SHP77 (cell line): ENCODE measurements at regions not wholly inside any gene's neighbourhood (a gene's known extent, or its start where the extent isn't known, plus 50 kb on each side); places are given as distances from the start of the nearest gene placed in this dataset.

Source experiments
- DNase-seq, 2 experiments: peaks; one replicate each; lab custom pipeline; 2025; lab: John Stamatoyannopoulos, UW

DNA sequence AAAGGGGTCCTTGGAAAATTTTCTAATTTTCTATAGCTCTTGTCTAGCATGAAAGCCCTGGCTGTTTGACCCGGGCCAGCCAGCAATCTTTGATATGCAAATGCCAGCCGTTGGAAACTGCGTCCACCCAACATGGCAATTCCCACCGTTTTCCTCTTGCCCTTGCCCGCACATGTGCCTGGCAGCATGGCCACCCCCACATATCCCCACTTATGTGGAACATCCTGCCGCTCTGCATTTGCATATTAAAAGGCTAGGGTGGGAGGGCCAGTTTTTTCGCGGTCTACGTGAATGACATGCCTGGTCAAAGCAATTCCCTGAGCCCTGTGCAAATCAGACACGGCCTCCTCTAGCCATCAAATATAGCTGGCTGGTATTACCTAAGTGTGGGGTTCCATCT, 110.3 kb upstream of the TDRD3 start:
- no peak for DNase-seq

GRCh38 chr13:60288569-60288968, 108.5 kb upstream of the TDRD3 start:
- no peak for DNase-seq

- DNase-seq: no peak
Measured at GRCh38 chr13:60303166-60303565, 93.9 kb upstream of the TDRD3 start.

DNA sequence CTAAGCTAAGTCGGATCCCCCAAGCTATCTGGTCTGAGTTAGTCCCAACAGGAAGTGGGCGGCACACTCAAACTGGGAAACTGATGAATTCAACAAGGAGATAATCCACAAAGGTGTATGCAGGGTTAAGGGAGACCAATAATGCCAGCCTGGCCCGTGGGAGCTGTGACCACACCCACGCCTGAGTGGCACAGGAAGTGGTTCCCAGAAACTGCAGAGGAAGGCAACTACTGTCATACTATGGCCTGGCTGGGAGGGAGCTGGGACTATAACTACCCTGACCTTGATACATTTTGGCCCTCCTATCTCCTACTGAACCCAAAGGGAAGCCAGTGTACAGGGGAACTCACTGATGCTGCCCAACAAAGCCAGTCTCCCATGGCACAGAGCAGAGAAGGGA, 85.5 kb upstream of the TDRD3 start:
- DNase-seq: no peak

GRCh38 chr13:60312851-60313505, 84.0 kb upstream of the TDRD3 start:
- DNase-seq: no peak

DNA sequence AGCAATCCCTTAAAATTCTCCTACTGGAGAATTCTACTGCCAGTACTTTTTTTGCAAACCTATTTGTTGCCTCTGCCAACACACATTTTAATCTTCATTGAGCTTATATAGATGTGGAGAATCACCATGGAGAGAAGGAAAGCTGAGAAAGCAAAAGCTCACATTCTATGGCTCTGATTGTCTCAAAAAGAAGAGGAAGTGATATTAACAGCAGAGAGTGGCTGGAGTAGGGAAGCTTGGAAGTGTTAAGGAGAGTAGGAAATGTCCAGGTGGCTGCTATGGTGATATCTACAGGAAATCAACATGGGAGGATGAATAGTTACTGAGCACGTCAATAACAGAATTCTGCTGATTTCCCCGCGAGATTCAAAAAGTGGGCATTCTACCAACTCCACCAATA, 78.8 kb upstream of the TDRD3 start:
- no peak for DNase-seq

DNA sequence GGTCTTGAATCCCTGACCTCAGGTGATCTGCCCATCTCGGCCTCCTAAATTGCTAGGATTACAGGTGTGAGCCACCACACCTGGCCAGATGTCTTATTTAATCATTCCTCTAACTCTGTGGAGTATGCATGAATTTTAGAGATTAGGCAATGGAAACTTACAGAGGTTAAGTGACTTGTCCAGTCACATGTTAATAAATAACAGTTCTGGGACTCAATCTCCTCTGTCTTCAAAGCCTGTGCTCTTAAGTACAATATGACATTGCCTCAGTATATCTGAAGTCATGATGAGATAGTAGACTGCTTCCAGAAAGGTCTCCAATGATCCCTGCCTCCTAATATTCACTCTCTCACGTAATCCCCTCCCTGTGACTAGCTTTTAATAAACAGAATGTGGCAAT, 72.9 kb upstream of the TDRD3 start:
- DNase-seq: no peak

DNA sequence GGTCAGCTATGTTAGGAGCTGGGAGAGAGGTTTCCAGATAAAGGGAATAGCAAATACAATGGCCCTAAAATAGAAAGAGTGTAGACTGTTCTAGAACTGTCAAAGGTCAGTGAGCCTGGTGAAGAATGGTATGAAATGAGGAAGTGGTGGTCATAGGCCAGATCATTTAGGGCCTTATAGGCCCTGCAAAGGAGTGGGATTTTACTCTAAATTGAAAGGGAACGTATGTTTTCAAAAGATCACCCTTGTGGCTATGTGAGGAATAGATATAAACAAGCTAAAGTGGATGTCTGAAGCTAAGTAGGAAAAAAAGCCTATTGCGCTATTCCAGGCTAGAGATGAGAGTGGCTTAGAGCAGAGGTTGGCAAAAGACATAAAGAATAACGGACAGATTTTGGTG, 70.7 kb upstream of the TDRD3 start:
- no peak for DNase-seq

- DNase-seq: no peak
Measured at GRCh38 chr13:60327511-60327910, 69.5 kb upstream of the TDRD3 start.

GRCh38 chr13:60328073-60328472, 68.9 kb upstream of the TDRD3 start:
- no peak for DNase-seq

GRCh38 chr13:60329221-60329923, 67.6 kb upstream of the TDRD3 start:
- DNase-seq: peak; percentile 14 to 56

GRCh38 chr13:60331249-60332012, 65.6 kb upstream of the TDRD3 start:
- no peak for DNase-seq

DNA sequence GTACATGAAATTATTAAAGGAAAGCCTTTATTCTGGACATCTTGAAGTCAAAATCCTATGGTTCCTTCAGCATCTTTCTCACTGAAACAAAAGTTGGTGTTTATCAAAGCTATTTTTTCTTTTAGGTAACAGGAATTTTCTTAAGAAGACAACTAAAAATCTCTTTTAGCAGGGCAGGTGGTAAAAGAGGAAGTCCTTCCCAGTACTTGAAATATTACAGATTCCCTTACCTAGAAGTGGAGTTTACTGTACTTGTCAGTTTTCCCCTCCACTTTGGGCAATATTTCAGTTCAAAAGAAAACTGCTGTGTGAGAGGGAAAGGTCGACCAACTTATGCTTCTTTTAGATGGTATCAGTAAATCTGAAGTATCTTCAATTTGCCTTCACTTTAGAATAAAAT, 64.3 kb upstream of the TDRD3 start:
- no peak for DNase-seq

GRCh38 chr13:60334310-60334709, 62.7 kb upstream of the TDRD3 start:
- DNase-seq: no peak

DNA sequence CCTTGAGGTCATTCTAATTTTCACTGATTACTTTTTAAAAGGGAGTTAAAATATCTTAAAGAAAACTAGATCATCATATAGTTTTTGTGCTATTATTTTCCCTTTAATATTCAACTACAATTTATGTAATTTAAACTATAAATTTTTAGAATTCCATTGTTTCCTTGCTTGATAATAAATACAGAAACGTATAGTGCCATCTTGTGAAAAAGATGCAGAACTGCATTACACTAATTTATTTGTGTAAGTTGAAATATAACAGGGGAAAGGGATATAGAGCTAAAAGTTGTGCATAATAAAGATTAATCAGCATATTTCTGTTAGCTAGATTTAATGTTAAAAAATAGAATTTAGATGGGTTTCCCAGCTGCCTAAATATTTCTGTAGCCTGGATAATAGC, 61.5 kb upstream of the TDRD3 start:
- peak in 1 of 2 experiments; percentile 9 for DNase-seq

DNA sequence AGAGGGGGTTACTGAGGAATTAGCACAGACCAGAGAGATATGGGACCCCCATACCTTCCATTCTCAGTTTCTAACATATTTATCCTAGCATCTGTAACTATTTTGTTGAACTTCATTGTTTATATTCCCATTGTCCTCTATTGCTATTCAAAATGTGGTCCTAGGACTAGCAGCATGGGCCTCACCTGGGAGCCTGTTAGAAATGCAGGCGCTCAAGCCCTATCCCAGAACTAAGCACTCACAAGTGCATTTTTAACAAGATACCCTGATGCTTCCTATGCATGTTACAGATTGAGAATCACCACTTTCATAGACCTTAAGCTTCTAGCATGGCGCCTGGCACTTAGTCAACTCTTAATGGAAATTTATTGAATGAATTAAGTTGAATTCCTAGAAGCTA, 58.3 kb upstream of the TDRD3 start:
- DNase-seq: no peak

- DNase-seq: no peak
Measured at GRCh38 chr13:60343978-60344377, 53.0 kb upstream of the TDRD3 start.

GRCh38 chr13:60347174-60347573, 49.8 kb upstream of the TDRD3 start:
- no peak for DNase-seq
